ENCODE measurements at regions not wholly inside any gene's neighbourhood (a gene's known extent, or its start where the extent isn't known, plus 50 kb on each side); places are given as distances from the start of the nearest gene placed in this dataset.

DNA sequence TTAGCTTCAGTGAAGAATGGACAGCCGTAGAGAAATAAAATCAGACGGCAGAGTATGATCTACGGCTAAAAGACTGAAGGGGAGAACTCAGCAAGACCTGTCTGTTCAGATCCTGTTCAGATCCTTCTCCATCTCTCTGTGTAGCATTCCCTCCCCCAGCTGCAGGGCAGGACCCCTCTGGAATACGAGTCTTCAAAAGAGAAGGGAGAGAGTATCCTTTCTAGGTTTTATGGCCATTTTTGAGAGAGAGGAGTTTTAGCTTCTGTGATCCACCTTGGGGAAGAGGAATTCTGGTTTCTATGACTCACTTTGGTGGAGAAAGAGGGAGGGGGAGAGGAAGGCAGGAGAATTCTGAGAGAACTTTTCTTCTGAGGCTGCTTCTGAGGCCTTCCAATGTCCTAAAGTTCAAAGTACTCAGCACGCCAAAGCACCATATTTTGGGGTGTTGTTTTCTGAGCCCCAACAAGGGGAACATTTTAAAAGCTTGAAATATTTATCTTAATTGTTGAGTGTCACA lies 194.4 kb upstream of the TLE4 start:
- Histone ChIP-seq H3K27me3 (no peaks in the 10 kb centered on the region), H3K4me1 (no peaks in the 10 kb centered on the region), H3K27ac (no peak overlapping the region), H3K9me3 (no peaks in the 10 kb centered on the region), H3K4me3 (no peak overlapping the region), H3K36me3 (no peaks in the 10 kb centered on the region)
- TF ChIP-seq, protein P1, sequence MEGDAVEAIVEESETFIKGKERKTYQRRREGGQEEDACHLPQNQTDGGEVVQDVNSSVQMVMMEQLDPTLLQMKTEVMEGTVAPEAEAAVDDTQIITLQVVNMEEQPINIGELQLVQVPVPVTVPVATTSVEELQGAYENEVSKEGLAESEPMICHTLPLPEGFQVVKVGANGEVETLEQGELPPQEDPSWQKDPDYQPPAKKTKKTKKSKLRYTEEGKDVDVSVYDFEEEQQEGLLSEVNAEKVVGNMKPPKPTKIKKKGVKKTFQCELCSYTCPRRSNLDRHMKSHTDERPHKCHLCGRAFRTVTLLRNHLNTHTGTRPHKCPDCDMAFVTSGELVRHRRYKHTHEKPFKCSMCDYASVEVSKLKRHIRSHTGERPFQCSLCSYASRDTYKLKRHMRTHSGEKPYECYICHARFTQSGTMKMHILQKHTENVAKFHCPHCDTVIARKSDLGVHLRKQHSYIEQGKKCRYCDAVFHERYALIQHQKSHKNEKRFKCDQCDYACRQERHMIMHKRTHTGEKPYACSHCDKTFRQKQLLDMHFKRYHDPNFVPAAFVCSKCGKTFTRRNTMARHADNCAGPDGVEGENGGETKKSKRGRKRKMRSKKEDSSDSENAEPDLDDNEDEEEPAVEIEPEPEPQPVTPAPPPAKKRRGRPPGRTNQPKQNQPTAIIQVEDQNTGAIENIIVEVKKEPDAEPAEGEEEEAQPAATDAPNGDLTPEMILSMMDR (IDR thresholded peaks at IDR 0.05): no peak
- DNase-seq (ENCODE audit: low spot score): no peak

DNA sequence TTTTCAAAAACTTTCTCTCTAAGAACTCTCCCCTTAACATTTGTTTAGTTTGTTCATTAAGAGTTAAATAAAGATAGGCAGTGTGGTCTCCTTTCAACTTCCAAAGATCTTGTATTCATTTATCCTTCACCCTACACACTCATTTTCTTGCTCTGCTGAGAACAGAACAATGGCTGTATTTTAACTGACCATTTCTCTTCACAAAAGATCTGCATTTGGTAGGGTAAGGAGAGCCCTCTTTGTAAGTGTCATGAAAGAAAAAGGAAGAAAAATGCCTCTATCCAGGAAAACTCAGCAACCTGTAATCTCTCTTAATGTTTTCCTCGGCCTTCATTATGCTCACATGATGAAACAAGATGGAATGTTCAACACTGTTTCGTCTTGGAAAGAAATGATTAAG lies 193.7 kb upstream of the TLE4 start:
- TF ChIP-seq, protein P1 (IDR thresholded peaks at IDR 0.05): no peak
- no peak for DNase-seq (ENCODE audit: low spot score)
- no peaks in the 10 kb centered on the region for H3K36me3 ChIP-seq
- H3K27me3 ChIP-seq: no peaks in the 10 kb centered on the region
- no peak overlapping the region for H3K27ac ChIP-seq
- H3K9me3 ChIP-seq: no peaks in the 10 kb centered on the region
- H3K4me3 ChIP-seq: no peak overlapping the region
- no peaks in the 10 kb centered on the region for H3K4me1 ChIP-seq

DNA sequence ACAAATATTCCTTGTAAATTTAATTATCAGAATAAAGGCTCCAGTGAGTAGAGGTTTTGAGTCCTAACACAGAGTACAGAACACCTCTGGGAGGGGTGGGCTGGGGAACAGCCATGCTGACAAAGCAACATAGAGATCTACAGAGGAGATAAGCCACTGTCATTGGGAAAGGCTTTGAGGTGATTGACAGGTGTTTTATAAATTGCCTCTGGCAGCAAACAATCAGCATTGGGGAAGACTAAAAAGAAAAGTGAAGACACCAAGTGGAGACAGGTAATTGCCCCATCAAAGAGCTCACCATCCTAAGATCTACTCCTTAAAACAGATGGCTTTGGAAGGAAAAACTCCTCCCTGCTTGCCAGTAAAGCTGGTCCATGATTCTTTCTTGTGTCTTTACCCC lies 189.7 kb upstream of the TLE4 start:
- no peak overlapping the region for H3K4me3 ChIP-seq
- no peak overlapping the region for H3K27ac ChIP-seq
- H3K4me1 ChIP-seq: no peaks in the 10 kb centered on the region
- H3K9me3 ChIP-seq: no peaks in the 10 kb centered on the region
- TF ChIP-seq, protein P1 (IDR thresholded peaks at IDR 0.05): no peak
- no peak for DNase-seq (ENCODE audit: low spot score)
- H3K36me3 ChIP-seq: no peaks in the 10 kb centered on the region
- no peaks in the 10 kb centered on the region for H3K27me3 ChIP-seq

DNA sequence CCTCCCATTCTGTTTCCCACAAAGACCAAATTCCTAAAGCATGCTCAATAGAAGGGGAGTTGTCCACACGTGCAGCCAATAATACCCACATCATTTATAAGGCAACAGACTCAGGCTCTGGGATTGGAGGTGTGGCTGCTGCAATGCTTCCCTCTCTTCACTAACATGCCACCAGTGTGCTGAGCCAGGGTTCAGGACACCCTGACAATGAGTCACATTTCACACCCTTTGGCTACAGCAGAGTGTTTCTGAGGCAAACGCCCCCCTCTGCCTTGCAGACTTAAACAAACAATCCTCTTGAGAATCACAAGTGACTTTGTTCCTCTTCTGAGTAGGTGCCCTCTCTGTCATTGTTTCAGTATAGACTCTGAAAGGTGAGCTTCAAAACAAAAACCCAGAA lies 189.3 kb upstream of the TLE4 start:
- H3K27me3 ChIP-seq: no peaks in the 10 kb centered on the region
- no peaks in the 10 kb centered on the region for H3K9me3 ChIP-seq
- H3K4me1 ChIP-seq: no peaks in the 10 kb centered on the region
- TF ChIP-seq, protein P1 (IDR thresholded peaks at IDR 0.05): no peak
- no peak overlapping the region for H3K27ac ChIP-seq
- DNase-seq (ENCODE audit: low spot score): no peak
- no peak overlapping the region for H3K4me3 ChIP-seq
- H3K36me3 ChIP-seq: no peaks in the 10 kb centered on the region

DNA sequence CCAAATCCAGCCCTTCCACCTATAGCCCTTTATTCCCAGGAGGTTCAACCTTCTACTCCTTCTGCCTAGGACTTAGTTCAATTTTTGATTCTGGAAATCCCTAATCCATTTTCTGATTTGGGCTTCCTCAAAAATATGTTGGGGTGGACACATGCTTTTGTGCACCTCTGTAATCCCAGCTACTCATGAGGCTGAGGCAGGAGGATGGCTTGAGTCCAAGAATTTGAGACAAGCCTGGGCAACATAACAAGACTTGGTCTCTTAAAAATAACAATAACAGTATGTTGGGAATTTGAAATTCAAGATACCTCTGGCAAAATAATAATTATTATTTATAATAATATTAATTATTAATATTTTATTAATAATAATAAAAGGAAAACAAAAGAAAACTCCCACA lies 188.7 kb upstream of the TLE4 start:
- no peak overlapping the region for H3K27ac ChIP-seq
- DNase-seq (ENCODE audit: low spot score): no peak
- H3K4me1 ChIP-seq: no peaks in the 10 kb centered on the region
- no peak overlapping the region for H3K4me3 ChIP-seq
- H3K36me3 ChIP-seq: no peaks in the 10 kb centered on the region
- no peaks in the 10 kb centered on the region for H3K27me3 ChIP-seq
- TF ChIP-seq, protein P1 (IDR thresholded peaks at IDR 0.05): no peak
- no peaks in the 10 kb centered on the region for H3K9me3 ChIP-seq

DNA sequence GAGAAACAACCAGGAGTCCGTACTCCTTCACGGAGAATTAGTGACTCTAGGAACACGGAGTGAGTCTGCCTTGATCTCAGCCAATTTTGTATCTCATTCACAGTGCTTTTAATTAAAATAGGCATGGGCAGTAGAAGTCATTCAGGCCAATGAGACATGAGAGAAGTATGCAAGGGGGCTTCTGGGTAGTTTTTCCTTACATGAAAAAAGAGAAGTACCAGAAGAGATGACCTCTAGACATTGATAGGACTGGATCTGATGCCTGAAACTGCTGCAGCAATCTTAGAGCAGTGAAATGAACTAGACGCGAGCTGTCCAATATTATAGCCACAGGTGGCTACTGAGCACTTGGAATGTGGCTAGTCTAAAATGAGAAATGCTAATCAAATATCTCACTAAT lies 187.7 kb upstream of the TLE4 start:
- Histone ChIP-seq H3K27ac (no peak overlapping the region), H3K4me3 (no peak overlapping the region), H3K4me1 (no peaks in the 10 kb centered on the region), H3K27me3 (no peaks in the 10 kb centered on the region), H3K9me3 (no peaks in the 10 kb centered on the region), H3K36me3 (no peaks in the 10 kb centered on the region)
- DNase-seq (ENCODE audit: low spot score): no peak
- TF ChIP-seq, protein P1 (IDR thresholded peaks at IDR 0.05): no peak
